SK-MEL-5 (cell line): ENCODE measurements at regions not wholly inside any gene's neighbourhood (a gene's known extent, or its start where the extent isn't known, plus 50 kb on each side); places are given as distances from the start of the nearest gene placed in this dataset.
A peak's percentile ranks its signal among the peaks of the same experiment; 100 is the strongest.
"Not testable (repeated sequence)": the region's sequence is repeated elsewhere in the genome, so short reads cannot be mapped to it uniquely, and the experiment has no call there.

Experiments
- DNase-seq: peaks from one replicate; pipeline ENCODE4 v3.0.0-alpha.2; 2016; ENCODE audit warnings: low read depth, low spot score
- in situ Hi-C: cut with HindIII; loops from 2 replicates; pipeline ENCODE4 v1.10.0; 2016; ENCODE audit warnings: low sequenced_read_pairs, high pct_unique_total_duplicates, low pct_unique_long_range_greater_than_20kb

DNA sequence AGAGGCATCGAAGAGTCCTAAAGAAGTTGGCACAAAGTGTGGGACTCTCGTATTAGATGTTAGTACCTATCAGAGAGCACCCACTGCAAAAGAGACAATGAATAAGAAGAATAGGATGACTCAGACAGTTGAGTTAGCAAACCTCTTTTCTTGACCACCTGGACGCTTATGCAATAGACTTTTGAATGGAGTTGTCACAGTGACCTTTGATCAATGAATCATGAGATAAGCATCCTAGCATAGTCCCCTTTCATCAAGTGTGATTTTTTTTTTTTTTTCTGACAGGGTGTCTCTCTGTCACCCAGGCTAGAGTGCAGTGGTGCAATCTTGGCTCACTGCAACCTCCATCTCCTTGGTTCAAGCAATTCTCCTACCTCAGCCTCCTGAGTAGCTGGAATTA is 1417.9 kb upstream of the GOT2 start:
- in situ Hi-C loops, result no loop called here
- DNase-seq, result no peak

GRCh38 chr16:60150907-60151306 is 1416.8 kb upstream of the GOT2 start:
- in situ Hi-C loops, result no loop called here

GRCh38 chr16:60143348-60143705 is 1409.2 kb upstream of the GOT2 start:
- DNase-seq, result no peak
- in situ Hi-C loops, result no loop called here

More at GRCh38 chr16:60150907-60151306, 1416.8 kb upstream of the GOT2 start:
- no peak for DNase-seq

DNA sequence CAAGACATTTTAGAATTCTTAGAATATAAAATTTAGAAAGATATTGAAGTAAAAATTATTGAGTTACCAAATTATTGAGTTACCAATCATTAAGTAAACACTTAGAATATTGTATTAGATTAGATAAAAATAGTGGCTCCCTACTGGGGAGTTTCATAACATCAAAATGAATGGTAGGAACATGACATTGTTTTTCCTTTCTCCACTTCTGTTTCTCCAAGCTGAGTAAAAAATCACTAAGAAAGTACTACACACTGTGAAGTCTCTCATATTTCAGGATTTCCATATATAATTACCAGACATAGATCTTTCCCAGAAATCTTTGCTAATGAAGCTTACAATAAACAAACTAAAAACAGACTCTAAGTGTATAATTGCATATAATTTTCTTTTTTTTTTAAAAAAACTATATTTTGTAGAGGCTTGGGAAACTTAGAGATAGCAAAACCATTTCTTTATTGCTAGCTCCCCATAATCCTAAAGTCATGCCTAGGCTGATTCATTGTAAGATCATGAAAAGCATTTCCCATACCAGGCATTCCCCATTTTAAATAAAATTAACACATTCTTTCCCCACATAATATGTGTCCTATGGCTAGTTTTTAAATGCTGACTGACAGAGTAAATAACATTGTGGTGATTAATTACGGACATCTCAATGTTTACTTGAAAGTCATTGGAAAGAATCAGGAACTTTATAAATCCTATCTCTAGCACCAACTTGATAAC is 1408.7 kb upstream of the GOT2 start:
- in situ Hi-C loops, result no loop called here
- DNase-seq, result no peak

- DNase-seq, result no peak
- in situ Hi-C loops, result no loop called here
Observed at GRCh38 chr16:60137891-60138290, 1403.8 kb upstream of the GOT2 start.

DNA sequence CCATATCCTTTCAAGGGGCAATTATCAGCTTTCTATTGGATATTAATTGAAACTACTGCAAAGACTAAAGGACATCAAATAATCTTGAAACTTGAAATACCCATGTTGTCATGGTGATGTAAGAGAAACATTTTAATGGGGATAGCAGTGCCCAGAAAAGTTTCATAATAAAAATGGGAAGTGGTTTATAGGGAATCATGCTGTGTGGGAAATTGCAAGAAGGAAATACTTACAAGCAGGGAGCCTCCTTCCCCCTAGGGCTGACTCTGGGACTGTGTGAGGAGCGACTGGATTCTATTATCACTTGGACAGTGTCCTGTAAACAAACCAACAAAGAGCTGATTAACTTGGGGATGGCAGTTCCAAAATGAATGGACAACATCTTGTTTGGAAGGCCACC is 1393.1 kb upstream of the GOT2 start:
- in situ Hi-C loops, result no loop called here
- no peak for DNase-seq

DNA sequence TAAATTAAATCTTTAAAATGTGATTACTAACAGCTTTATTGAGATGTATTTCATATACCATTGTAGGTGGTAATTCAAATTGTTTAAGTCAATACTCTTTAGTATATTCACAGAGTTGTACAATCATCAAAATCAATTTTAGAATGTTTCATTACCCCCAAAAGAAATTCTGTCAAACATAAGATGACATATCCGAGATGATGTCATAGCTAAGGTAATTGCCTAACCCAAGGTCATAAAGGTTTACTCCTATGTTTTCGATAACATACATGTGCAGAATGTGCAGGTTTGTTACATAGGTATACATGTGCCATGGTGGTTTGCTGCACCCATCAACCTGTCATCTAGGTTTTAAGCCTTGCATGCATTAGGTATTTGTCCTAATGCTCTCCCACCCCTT is 1392.0 kb upstream of the GOT2 start:
- DNase-seq, in situ Hi-C loops: not testable (repeated sequence)

- DNase-seq, result peak; percentile 65
- in situ Hi-C loops, result no loop called here
Observed at GRCh38 chr16:60123392-60124023, 1389.4 kb upstream of the GOT2 start.

DNA sequence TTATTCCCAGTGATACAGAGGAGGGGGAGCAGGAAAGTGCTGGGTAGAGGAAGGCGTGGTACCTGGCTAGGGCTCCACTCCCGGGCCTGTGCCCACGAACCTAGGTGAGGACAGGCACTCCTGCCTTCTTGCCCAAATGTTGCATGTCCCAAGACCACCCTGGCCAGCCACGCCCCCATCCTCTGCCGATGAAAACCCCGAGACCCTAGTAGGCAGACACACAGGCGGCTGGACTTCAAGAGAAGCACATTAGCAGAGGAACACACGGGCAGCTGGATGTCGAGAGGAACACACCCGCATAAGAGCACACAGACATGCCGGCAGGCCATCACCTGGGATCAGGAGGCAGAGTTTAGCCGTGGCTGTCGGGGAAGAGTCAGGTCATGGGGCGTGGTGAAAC is 1386.5 kb upstream of the GOT2 start:
- DNase-seq, result no peak
- in situ Hi-C loops, result no loop called here

- no peak for DNase-seq
- in situ Hi-C loops, result no loop called here
Observed at GRCh38 chr16:60110531-60110930, 1376.4 kb upstream of the GOT2 start.

DNA sequence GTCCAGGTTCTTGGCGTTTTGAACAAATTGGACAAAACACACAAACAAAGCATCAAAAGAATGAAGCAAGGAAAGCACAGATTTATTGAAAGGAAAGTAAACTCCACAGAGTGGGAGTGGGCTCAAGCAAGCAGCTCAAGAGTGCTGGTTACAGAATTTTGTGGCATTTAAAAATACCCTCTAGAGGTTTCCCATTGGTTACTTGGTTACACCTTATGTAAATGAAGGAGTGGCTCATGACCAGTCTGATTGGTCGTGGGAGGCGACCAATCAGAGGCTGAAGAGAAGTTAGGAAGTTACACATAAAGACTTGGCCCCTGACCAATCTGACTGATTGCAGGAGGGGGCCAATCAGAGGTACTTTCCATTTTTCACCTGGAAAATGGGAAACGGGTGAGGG is 1373.8 kb upstream of the GOT2 start:
- no peak for DNase-seq
- in situ Hi-C loops, result no loop called here

DNA sequence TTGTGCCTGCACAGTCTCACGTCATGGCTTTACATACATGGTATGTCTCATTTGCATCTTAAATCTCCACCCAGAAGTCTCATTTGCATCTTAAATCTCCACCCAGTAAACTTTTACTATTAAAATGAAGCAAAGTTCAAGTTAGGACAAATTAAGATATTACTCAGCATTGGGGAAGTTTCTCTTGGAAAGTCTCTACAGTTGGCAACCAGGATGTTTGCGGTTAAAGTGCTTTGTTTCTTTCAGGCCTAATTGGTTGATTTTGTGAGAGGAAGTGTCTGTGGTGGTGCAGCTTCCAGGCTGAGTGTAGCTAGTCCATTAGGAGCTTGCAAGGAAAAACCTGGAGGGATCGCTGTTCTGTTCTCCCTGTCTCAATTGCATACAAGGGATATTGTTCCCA is 1373.3 kb upstream of the GOT2 start:
- no peak for DNase-seq
- in situ Hi-C loops, result no loop called here

DNA sequence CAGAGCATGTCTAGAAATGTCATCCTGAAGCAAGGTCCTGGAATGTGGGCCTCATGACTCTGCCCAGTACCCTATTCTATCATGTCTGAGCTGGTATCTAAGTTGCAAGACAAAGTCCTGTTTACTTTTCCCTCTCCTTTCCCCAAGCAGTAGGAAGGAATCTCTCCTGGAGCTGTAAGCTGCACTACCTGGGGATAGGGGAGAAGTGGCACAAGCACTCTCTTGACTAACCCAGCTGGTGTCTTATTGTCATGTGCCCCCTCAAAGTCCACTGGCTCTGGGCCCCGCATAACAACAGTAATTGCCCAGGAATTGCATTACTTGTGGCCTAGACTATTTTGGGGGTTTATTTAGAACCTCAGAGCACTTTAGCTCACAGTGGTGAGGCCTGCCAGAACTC is 1366.3 kb upstream of the GOT2 start:
- DNase-seq, result no peak
- in situ Hi-C loops, result no loop called here

DNA sequence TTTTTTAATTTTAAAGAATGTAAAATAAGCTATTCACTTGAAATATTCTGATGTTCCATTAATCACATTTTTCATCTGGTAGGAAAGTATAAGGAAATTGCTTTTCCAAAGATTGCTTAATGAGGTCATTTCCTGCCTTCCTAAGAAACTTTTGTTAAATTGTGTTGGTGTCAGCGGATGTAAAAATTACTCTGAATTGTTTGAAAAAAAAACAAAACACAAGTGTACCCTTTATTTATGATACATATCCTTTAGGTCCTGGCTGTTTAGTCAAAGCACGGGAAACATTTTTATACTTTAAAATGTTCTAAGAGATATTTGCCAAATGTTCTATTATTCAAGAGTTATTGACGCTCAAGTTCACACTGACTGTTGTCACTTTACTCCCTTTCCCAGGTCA is 1357.4 kb upstream of the GOT2 start:
- in situ Hi-C loops, result no loop called here
- DNase-seq, result no peak

DNA sequence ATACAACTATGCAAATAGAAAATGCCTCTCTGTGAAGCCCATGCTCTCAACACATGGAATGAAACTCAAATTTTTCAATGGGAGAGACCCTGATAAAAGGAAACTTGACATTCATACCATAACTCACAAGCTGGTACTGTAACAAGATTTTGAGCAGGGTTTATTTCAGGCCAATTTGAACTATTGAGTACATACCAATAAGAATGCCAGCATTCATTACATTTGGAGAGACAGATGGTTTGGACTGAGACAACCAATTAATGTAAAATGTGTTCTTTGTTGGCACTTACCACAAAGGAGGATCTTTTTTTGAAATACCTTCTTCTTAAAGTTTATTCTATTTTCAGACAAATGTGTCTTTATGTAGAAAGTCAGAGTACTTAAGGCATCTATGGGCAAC is 1357.0 kb upstream of the GOT2 start:
- in situ Hi-C loops, result no loop called here

DNA sequence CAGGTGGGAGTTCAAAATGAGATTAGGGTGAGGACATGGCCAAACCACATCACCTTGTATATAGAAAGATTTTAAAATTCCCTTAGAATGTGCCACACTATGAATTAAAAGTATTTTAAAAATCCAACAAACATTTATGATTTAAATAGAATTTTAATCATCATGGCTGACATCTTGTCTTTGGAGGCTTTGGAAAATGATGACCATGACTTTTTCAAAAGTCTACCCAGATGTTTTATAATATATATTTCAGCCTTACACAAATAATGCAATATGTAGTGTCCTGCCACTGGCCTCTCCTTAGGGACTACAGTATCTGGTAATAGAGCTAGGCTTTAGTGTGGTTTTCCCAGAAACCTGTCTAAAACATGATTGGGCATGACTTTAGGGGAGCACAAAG is 1353.4 kb upstream of the GOT2 start:
- in situ Hi-C loops, result no loop called here
- DNase-seq, result no peak

More for the DNA sequence above, 1357.0 kb upstream of the GOT2 start:
- DNase-seq, result peak; percentile 96

GRCh38 chr16:60078819-60079218 is 1344.7 kb upstream of the GOT2 start:
- DNase-seq, in situ Hi-C loops: not testable (repeated sequence)

- no peak for DNase-seq
- in situ Hi-C loops, result no loop called here
Observed at GRCh38 chr16:60077861-60078260, 1343.7 kb upstream of the GOT2 start.

DNA sequence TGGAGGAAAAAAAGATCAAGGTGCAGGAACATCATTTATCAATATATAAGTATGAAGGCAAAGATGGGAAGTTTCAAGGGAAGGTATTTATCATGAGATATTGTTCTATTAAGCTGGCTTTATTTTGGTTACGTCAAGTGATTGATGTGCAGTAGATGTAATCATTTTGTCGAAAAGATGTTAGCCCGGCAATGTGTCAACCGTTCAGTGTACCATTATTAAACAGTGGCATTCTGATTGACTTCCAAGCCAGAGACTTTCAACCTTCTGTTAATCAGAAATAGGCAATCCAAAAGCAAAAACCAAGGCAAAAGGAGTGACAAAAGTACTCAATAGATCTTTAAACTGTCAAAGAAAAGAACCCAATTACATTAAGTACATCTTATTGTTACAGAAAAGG is 1340.3 kb upstream of the GOT2 start:
- DNase-seq, result no peak
- in situ Hi-C loops, result no loop called here
